ENCODE measurements at regions not wholly inside any gene's neighbourhood (a gene's known extent, or its start where the extent isn't known, plus 50 kb on each side); places are given as distances from the start of the nearest gene placed in this dataset.

GRCh38 chr4:147368948-147369347 lies 111.9 kb upstream of the EDNRA start:
- no peak for DNase-seq

GRCh38 chr4:147370473-147370872 lies 110.4 kb upstream of the EDNRA start:
- DNase-seq: no peak

- DNase-seq: no peak
These were observed 110.0 kb upstream of the EDNRA start for GRCh38 chr4:147370881-147371280.

- no peak for DNase-seq
These were observed 109.2 kb upstream of the EDNRA start for GRCh38 chr4:147371661-147372060.

- no peak for DNase-seq
These were observed 102.1 kb upstream of the EDNRA start for GRCh38 chr4:147378780-147379179.

GRCh38 chr4:147381749-147382148 lies 99.1 kb upstream of the EDNRA start:
- no peak for DNase-seq

- DNase-seq: no peak
These were observed 92.9 kb upstream of the EDNRA start for GRCh38 chr4:147388018-147388417.

GRCh38 chr4:147396105-147396504 lies 84.8 kb upstream of the EDNRA start:
- DNase-seq: no peak

GRCh38 chr4:147398556-147398955 lies 82.3 kb upstream of the EDNRA start:
- no peak for DNase-seq

GRCh38 chr4:147400721-147401120 lies 80.2 kb upstream of the EDNRA start:
- DNase-seq: no peak

- no peak for DNase-seq
These were observed 79.7 kb upstream of the EDNRA start for GRCh38 chr4:147401221-147401620.

- DNase-seq: no peak
These were observed 73.4 kb upstream of the EDNRA start for GRCh38 chr4:147407261-147408045.

GRCh38 chr4:147408189-147408588 lies 72.7 kb upstream of the EDNRA start:
- DNase-seq: no peak

GRCh38 chr4:147409350-147409749 lies 71.5 kb upstream of the EDNRA start:
- no peak for DNase-seq

- no peak for DNase-seq
These were observed 62.7 kb upstream of the EDNRA start for GRCh38 chr4:147418226-147418625.

- DNase-seq: no peak
These were observed 59.4 kb upstream of the EDNRA start for GRCh38 chr4:147421456-147421855.

- DNase-seq: no peak
These were observed 57.7 kb upstream of the EDNRA start for GRCh38 chr4:147423229-147423628.

- DNase-seq: no peak
These were observed 55.9 kb upstream of the EDNRA start for GRCh38 chr4:147425019-147425418.

GRCh38 chr4:147428583-147428982 lies 52.3 kb upstream of the EDNRA start:
- no peak for DNase-seq

- no peak for DNase-seq
These were observed 50.8 kb upstream of the EDNRA start for GRCh38 chr4:147430111-147430510.

Measured in NCI-H774 (cell line).